ENCODE measurements at regions not wholly inside any gene's neighbourhood (a gene's known extent, or its start where the extent isn't known, plus 50 kb on each side); places are given as distances from the start of the nearest gene placed in this dataset.

GRCh38 chr16:60481591-60481990, 1554.6 kb downstream of the CDH8 start:
- H3K27ac ChIP-seq, result no peak overlapping the region
- WGBS, 5 donors, result 72 to 88% (median 76%) methylated on average over 2 of the region's 2 CpGs
- H3K27me3 ChIP-seq (replicated peaks in 1 of 7), result no peaks in the 10 kb centered on the region
- H3K9me3 ChIP-seq, result peaks cover 0 to 3% (median 0%) of the 10 kb centered on the region in 8 donors
- TF ChIP-seq POLR2A (IDR thresholded peaks at IDR 0.05) (no peak), POLR2AphosphoS5 (IDR thresholded peaks at IDR 0.05) (no peak)
- TF ChIP-seq, protein P1, sequence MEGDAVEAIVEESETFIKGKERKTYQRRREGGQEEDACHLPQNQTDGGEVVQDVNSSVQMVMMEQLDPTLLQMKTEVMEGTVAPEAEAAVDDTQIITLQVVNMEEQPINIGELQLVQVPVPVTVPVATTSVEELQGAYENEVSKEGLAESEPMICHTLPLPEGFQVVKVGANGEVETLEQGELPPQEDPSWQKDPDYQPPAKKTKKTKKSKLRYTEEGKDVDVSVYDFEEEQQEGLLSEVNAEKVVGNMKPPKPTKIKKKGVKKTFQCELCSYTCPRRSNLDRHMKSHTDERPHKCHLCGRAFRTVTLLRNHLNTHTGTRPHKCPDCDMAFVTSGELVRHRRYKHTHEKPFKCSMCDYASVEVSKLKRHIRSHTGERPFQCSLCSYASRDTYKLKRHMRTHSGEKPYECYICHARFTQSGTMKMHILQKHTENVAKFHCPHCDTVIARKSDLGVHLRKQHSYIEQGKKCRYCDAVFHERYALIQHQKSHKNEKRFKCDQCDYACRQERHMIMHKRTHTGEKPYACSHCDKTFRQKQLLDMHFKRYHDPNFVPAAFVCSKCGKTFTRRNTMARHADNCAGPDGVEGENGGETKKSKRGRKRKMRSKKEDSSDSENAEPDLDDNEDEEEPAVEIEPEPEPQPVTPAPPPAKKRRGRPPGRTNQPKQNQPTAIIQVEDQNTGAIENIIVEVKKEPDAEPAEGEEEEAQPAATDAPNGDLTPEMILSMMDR (IDR thresholded peaks at IDR 0.05 in 8 of 11, conservative IDR thresholded peaks at IDR 0.05 in 3 of 11), result no peak
- no peaks in the 10 kb centered on the region for H3K4me1 ChIP-seq
- H3K4me3 ChIP-seq, result no peak overlapping the region
- DNase-seq, result no peak
- intact Hi-C loops (cut with DNase I; ENCODE audit: low total_unique reads), result no loop called here
- H3K36me3 ChIP-seq, result no peaks in the 10 kb centered on the region

DNA sequence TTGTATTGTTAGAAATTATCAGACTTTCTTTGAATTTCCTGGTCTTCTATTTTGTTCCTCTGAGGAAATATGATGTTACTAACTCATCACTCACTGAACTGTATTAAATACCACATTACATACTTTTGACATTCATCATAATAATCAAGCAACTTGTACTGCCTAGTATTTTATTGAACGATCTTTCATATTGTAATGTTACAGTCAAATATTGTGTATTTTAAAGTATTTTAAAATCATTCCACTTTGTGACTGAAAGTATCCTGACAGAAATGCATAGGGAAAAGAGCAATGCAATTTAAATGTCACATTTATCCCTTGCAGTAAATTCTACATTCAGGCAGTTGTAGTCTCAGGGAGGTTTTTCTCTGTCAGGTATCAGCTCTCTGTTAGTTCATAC, 1557.4 kb downstream of the CDH8 start:
- H3K9me3 ChIP-seq, result peaks cover 0 to 3% (median 0%) of the 10 kb centered on the region in 8 donors
- TF ChIP-seq POLR2A (IDR thresholded peaks at IDR 0.05), result no peak
- TF ChIP-seq POLR2AphosphoS5 (IDR thresholded peaks at IDR 0.05), result no peak
- TF ChIP-seq, protein P1 (IDR thresholded peaks at IDR 0.05 in 8 of 11, conservative IDR thresholded peaks at IDR 0.05 in 3 of 11), result no peak
- 80 to 89% (median 88%) methylated on average over 1 of the region's 1 CpG for WGBS, 5 donors
- intact Hi-C loops (cut with DNase I; ENCODE audit: low total_unique reads), result no loop called here
- no peaks in the 10 kb centered on the region for H3K36me3 ChIP-seq
- H3K27ac ChIP-seq, result no peak overlapping the region
- no peaks in the 10 kb centered on the region for H3K4me1 ChIP-seq
- no peak overlapping the region for H3K4me3 ChIP-seq
- no peaks in the 10 kb centered on the region for H3K27me3 ChIP-seq (replicated peaks in 1 of 7)
- no peak for DNase-seq

DNA sequence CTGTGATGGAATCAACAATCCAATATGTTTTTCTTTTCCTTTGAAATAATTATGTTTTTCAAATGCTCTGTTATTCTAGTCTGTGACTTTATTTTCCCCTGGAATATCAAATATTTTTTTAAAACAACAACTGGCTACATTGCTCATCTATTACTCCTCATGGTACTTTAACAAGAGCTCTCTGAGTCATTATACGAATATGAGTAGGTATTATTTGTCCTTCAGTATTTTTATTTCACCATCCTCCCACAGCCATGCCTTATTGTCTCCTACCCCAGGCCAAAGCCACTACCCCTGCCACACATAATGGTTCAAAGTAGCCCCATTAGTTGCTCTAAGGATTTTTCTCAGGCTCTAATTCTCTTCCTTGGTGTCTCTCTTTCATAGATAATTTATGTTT, 1572.3 kb downstream of the CDH8 start:
- intact Hi-C loops (cut with DNase I; ENCODE audit: low total_unique reads), result no loop called here
- Histone ChIP-seq H3K4me3 (no peak overlapping the region), H3K9me3 (peaks cover 0 to 31% (median 20%) of the 10 kb centered on the region in 8 donors), H3K4me1 (no peaks in the 10 kb centered on the region), H3K27ac (no peak overlapping the region), H3K27me3 (replicated peaks in 1 of 7) (no peaks in the 10 kb centered on the region), H3K36me3 (no peaks in the 10 kb centered on the region)
- 57 to 88% (median 69%) methylated on average over 1 of the region's 1 CpG for WGBS, 5 donors
- TF ChIP-seq POLR2A (IDR thresholded peaks at IDR 0.05), result no peak
- TF ChIP-seq POLR2AphosphoS5 (IDR thresholded peaks at IDR 0.05), result no peak
- TF ChIP-seq, protein P1 (IDR thresholded peaks at IDR 0.05 in 8 of 11, conservative IDR thresholded peaks at IDR 0.05 in 3 of 11), result no peak
- DNase-seq, result no peak

DNA sequence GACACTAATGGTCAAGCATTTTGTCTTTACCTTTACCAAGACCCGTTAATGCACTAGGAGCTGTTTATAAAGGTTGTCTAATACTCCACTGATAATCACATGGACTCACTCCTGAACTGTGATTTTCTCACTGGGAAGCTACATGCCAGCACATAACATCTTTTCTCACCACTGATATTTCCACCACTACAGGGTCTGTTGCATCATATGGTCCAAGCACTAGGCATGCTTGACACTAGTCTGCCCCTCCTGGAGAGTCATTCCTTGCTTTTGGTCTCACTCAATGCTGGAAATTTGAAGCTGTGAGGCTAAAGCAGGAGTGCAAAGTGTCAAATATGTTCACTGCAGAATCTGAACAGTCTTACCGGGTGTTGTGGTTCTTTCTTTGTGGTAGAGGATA, 1576.8 kb downstream of the CDH8 start:
- Histone ChIP-seq H3K27me3 (replicated peaks in 1 of 7) (no peaks in the 10 kb centered on the region), H3K27ac (no peak overlapping the region), H3K9me3 (peaks cover 0 to 32% (median 10%) of the 10 kb centered on the region in 8 donors), H3K4me3 (no peak overlapping the region), H3K36me3 (no peaks in the 10 kb centered on the region), H3K4me1 (no peaks in the 10 kb centered on the region)
- intact Hi-C loops (cut with DNase I; ENCODE audit: low total_unique reads), result no loop called here
- no peak for DNase-seq
- no peak for TF ChIP-seq POLR2AphosphoS5 (IDR thresholded peaks at IDR 0.05)
- TF ChIP-seq POLR2A (IDR thresholded peaks at IDR 0.05), result no peak
- TF ChIP-seq, protein P1 (IDR thresholded peaks at IDR 0.05 in 8 of 11, conservative IDR thresholded peaks at IDR 0.05 in 3 of 11), result no peak
- 74 to 85% (median 78%) methylated on average over 2 of the region's 2 CpGs for WGBS, 5 donors
